ENCODE measurements at regions not wholly inside any gene's neighbourhood (a gene's known extent, or its start where the extent isn't known, plus 50 kb on each side); places are given as distances from the start of the nearest gene placed in this dataset.

GRCh38 chr18:6679201-6679600 lies 50.3 kb upstream of the ARHGAP28 start:
- Mint-ChIP-seq H3K4me1 (no peaks in the 10 kb centered on the region), H3K27ac (no peak overlapping the region), H3K27me3 (peaks cover 0 to 3% of the 10 kb centered on the region in 2 donors)

More at GRCh38 chr18:6679201-6679600, 50.3 kb upstream of the ARHGAP28 start:
- no peaks in the 10 kb centered on the region for H3K36me3 Mint-ChIP-seq
- DNase-seq: no peak
- Histone ChIP-seq H3K4me1 (ENCODE audit: insufficient read depth, low read length) (no peaks in the 10 kb centered on the region), H3K9me3 (ENCODE audit: low read length) (no peaks in the 10 kb centered on the region), H3K27me3 (ENCODE audit: insufficient read depth, low read length, poor library complexity, severe bottlenecking) (no peaks in the 10 kb centered on the region), H3K4me3 (ENCODE audit: low read length) (no peak overlapping the region), H3K27ac (ENCODE audit: low read depth, low read length) (no peak overlapping the region), H3K36me3 (ENCODE audit: insufficient read depth, low read length) (no peaks in the 10 kb centered on the region)
- peaks cover 0 to 27% (median 5%) of the 10 kb centered on the region in 5 donors for H3K9me3 Mint-ChIP-seq
- H3K4me3 Mint-ChIP-seq: no peak overlapping the region
- POLR2A ChIA-PET: no interaction called here
- CTCF ChIA-PET: no interaction called here
